PC-9 (cell line): ENCODE measurements at regions not wholly inside any gene's neighbourhood (a gene's known extent, or its start where the extent isn't known, plus 50 kb on each side); places are given as distances from the start of the nearest gene placed in this dataset.
A peak's percentile ranks its signal among the peaks of the same experiment; 100 is the strongest.

Experiments
- BruUV-seq: library from RNA; stranded (reverse); fragments of 400-500 nt; replicated peaks from 2 replicates; lab custom pipeline; 2021; lab: Mats Ljungman, UMichigan
- CTCF ChIA-PET: fragments of 300-600 bp; sonication (Branson Sonifier 250); formaldehyde crosslinking; loops from one replicate; lab custom pipeline; 2022; ENCODE audit warnings: antibody characterized with exemption; lab: Charles Lee
- POLR2A ChIA-PET: fragments of 300-600 bp; sonication (Branson Sonifier 250); formaldehyde crosslinking; loops from one replicate; lab custom pipeline; 2022; ENCODE audit warnings: antibody characterized with exemption; ENCODE audit not compliant: unreplicated experiment; lab: Charles Lee
- DNase-seq, 2 experiments: peaks; one replicate each; pipeline versions ENCODE4 v3.0.0 to v3.0.0-alpha.2; 2015 to 2022; ENCODE audit warnings: mixed read lengths in 1 of 2
- H2AFZ ChIP-seq: fragments of 200-600 bp; sonication (generic); 2 replicates; pipeline ENCODE4 v1.8.1; 2017; ENCODE audit warnings: antibody characterized with exemption
- H3F3A ChIP-seq: fragments of 200-600 bp; sonication (generic); 2 replicates; pipeline ENCODE4 v1.8.1; 2017; ENCODE audit warnings: antibody characterized with exemption, mild to moderate bottlenecking, low read depth; ENCODE audit not compliant: insufficient read depth
- H3K27ac ChIP-seq: fragments of 200-600 bp; sonication (generic); 2 replicates; pipeline ENCODE4 v1.6.1; 2016; ENCODE audit warnings: mixed run types
- H3K27me3 ChIP-seq: fragments of 200-600 bp; sonication (generic); 2 replicates; pipeline ENCODE4 v1.6.1; 2016; ENCODE audit warnings: low read depth, mixed run types; ENCODE audit not compliant: insufficient read depth
- H3K36me3 ChIP-seq: fragments of 200-600 bp; sonication (generic); 2 replicates; pipeline ENCODE4 v1.6.1; 2016; ENCODE audit warnings: low read depth, mixed run types
- H3K4me1 ChIP-seq: fragments of 200-600 bp; sonication (generic); replicated peaks from 2 replicates; pipeline ENCODE4 v1.6.1; 2016; ENCODE audit warnings: mixed run types; ENCODE audit not compliant: insufficient read depth
- H3K4me2 ChIP-seq: fragments of 200-600 bp; sonication (generic); 2 replicates; pipeline ENCODE4 v1.6.1; 2017; ENCODE audit warnings: mixed run types
- H3K4me3 ChIP-seq: fragments of 200-600 bp; sonication (generic); 2 replicates; pipeline ENCODE4 v1.6.1; 2016; ENCODE audit warnings: mixed run types
- H3K79me2 ChIP-seq: fragments of 200-600 bp; sonication (generic); 2 replicates; pipeline ENCODE4 v1.6.1; 2017; ENCODE audit warnings: low read depth, mixed run types
- H3K9me2 ChIP-seq: fragments of 200-600 bp; sonication (generic); 2 replicates; pipeline ENCODE4 v1.8.1; 2017; ENCODE audit warnings: mild to moderate bottlenecking; ENCODE audit not compliant: insufficient read depth
- H3K9me3 ChIP-seq: fragments of 200-600 bp; sonication (generic); 2 replicates; pipeline ENCODE4 v1.8.1; 2016; ENCODE audit warnings: low read depth; ENCODE audit not compliant: insufficient read depth
- H4K20me1 ChIP-seq: fragments of 200-600 bp; sonication (generic); 2 replicates; pipeline ENCODE4 v1.8.1; 2017; ENCODE audit not compliant: insufficient read depth
- EZH2 ChIP-seq: fragments of 200-600 bp; sonication (generic); IDR thresholded peaks from 2 replicates; pipeline ENCODE4 v1.8.0; 2017; ENCODE audit warnings: antibody characterized with exemption, low read depth
- intact Hi-C: fragments of 100-400 bp; cut with micrococcal nuclease; formaldehyde crosslinking; loops from one replicate; pipeline ENCODE4 v1.10.0; 2022; ENCODE audit not compliant: unreplicated experiment
- TF ChIP-seq, protein P1 (sequence below): fragments of 200-600 bp; sonication (generic); conservative IDR thresholded peaks from 2 replicates; pipeline ENCODE4 v1.6.1; 2017; ENCODE audit warnings: mixed run types, antibody characterized with exemption, mild to moderate bottlenecking, moderate library complexity

DNA sequence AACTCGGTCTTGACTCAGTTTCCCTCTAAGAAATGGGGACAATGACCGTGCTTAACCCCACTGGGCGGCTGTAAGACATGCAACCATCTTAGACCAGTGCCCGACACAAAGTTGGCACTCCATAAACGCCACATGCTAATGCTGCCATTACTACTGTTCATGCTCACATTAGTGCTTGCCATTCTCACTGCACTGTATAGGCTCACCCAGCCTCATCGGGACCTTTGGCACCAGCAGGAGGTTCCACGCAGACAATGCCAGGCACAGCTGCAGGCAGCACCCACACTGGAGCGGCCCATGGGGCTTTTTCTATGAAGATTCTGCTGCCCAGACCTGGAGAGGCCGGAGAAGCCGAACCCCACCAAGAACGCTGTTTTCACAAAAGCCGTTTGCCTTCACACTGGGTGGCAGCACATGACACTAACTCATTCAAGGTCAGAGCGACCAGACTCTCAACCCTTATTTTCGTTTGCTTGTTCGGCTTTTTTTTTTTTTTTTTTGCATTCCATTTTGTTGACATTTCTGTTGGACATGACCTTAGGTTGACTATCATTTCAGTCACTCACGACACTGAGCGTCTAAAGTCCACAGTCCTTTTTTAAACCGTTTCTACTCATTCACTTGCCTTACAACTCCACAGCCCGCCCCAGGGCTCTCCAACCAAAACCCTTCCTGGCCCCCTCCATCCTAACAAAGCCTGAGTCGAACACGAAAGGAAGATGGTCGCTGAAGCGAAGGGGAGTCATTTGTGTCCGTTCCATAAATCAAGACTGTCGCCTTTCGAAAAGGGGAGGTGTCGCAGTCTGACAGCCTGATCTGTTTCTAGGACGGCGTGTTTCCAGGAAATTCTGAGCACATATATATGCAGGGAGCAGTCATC lies 124.4 kb upstream of the RNF32 start:
- peaks cover 5% of the 10 kb centered on the region; the same call in 1 of the 2 replicates for H3K9me3 ChIP-seq
- BruUV-seq = no TSS peak
- H4K20me1 ChIP-seq = no peaks in the 10 kb centered on the region; the same call in 1 of the 2 replicates
- H3K4me1 ChIP-seq = no peaks in the 10 kb centered on the region
- CTCF ChIA-PET = no interaction called here
- no peak overlapping the region for H3K4me3 ChIP-seq
- H3K79me2 ChIP-seq = no peaks in the 10 kb centered on the region
- H2AFZ ChIP-seq = no peak overlapping the region
- intact Hi-C loops = no loop called here
- POLR2A ChIA-PET = no interaction called here
- no peak overlapping the region for H3K27ac ChIP-seq
- no peaks in the 10 kb centered on the region for H3K36me3 ChIP-seq
- no peak overlapping the region for H3K4me2 ChIP-seq
- peak; percentile 90; the same call in 1 of the 2 replicates for TF ChIP-seq EZH2
- TF ChIP-seq, protein P1, sequence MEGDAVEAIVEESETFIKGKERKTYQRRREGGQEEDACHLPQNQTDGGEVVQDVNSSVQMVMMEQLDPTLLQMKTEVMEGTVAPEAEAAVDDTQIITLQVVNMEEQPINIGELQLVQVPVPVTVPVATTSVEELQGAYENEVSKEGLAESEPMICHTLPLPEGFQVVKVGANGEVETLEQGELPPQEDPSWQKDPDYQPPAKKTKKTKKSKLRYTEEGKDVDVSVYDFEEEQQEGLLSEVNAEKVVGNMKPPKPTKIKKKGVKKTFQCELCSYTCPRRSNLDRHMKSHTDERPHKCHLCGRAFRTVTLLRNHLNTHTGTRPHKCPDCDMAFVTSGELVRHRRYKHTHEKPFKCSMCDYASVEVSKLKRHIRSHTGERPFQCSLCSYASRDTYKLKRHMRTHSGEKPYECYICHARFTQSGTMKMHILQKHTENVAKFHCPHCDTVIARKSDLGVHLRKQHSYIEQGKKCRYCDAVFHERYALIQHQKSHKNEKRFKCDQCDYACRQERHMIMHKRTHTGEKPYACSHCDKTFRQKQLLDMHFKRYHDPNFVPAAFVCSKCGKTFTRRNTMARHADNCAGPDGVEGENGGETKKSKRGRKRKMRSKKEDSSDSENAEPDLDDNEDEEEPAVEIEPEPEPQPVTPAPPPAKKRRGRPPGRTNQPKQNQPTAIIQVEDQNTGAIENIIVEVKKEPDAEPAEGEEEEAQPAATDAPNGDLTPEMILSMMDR = no peak
- no peak for DNase-seq
- no peaks in the 10 kb centered on the region for H3F3A ChIP-seq
- no peaks in the 10 kb centered on the region for H3K9me2 ChIP-seq
- peaks cover 87% of the 10 kb centered on the region for H3K27me3 ChIP-seq

DNA sequence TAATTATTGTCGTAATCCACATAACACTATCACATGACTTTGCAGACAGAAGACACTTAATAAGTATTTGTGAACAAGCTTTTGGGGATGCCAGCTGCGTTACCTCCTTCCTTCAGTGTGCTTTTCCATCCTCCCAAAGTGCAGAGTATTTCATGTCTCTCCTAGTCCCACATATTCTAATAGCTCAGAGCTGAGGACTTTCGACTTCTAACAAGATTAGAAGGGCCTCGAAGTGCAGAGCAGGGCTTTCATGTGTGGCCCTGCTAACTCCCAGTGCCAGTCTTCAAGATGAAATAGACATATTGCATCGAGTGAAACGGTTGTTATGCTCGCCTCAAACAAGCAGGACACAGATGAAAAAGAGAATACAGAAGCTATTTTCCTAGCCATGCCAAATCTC lies 125.7 kb upstream of the RNF32 start:
- POLR2A ChIA-PET = no interaction called here
- intact Hi-C loops = no loop called here
- no TSS peak for BruUV-seq
- H4K20me1 ChIP-seq = no peaks in the 10 kb centered on the region; the same call in 1 of the 2 replicates
- no peak overlapping the region for H2AFZ ChIP-seq
- peaks cover 88% of the 10 kb centered on the region for H3K27me3 ChIP-seq
- no peaks in the 10 kb centered on the region for H3F3A ChIP-seq
- H3K4me1 ChIP-seq = no peaks in the 10 kb centered on the region
- H3K4me2 ChIP-seq = no peak overlapping the region
- no peaks in the 10 kb centered on the region for H3K79me2 ChIP-seq
- no peaks in the 10 kb centered on the region for H3K36me3 ChIP-seq
- DNase-seq = no peak
- H3K27ac ChIP-seq = no peak overlapping the region
- CTCF ChIA-PET = no interaction called here
- H3K9me2 ChIP-seq = no peaks in the 10 kb centered on the region
- TF ChIP-seq, protein P1 = no peak
- no peak for TF ChIP-seq EZH2
- no peak overlapping the region for H3K4me3 ChIP-seq
- H3K9me3 ChIP-seq = peaks cover 6% of the 10 kb centered on the region; the same call in 1 of the 2 replicates

DNA sequence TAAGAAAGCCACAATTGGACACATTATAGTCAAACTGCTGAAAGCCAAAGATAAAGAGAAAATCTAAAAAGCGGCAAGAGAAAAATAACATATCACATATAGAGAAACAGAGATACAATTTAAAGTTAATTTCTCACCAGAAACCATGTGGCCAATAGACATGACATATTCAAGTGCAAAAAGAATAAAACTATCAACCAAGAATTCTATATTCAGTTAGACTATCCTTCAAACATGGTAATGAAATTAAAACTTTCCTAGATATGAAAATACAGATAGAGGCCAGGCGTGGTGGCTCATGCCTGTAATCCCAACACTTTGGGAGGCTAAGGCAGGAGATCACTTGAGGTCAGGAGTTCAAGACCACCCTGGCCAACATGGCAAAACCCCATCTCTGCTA lies 129.1 kb upstream of the RNF32 start:
- Histone ChIP-seq H3K27me3 (peaks cover 91% of the 10 kb centered on the region), H3K4me1 (no peaks in the 10 kb centered on the region), H3K4me3 (no peak overlapping the region), H2AFZ (no peak overlapping the region), H4K20me1 (no peaks in the 10 kb centered on the region; the same call in 1 of the 2 replicates), H3K27ac (no peak overlapping the region), H3K9me3 (peaks cover 6% of the 10 kb centered on the region; the same call in 1 of the 2 replicates), H3K9me2 (no peaks in the 10 kb centered on the region), H3K4me2 (no peak overlapping the region), H3F3A (no peaks in the 10 kb centered on the region), H3K36me3 (no peaks in the 10 kb centered on the region), H3K79me2 (no peaks in the 10 kb centered on the region)
- DNase-seq = no peak
- no TSS peak for BruUV-seq
- intact Hi-C loops = no loop called here
- ChIA-PET POLR2A (no interaction called here), CTCF (no interaction called here)
- TF ChIP-seq, protein P1 = no peak
- no peak for TF ChIP-seq EZH2
